ENCODE measurements at regions not wholly inside any gene's neighbourhood (a gene's known extent, or its start where the extent isn't known, plus 50 kb on each side); places are given as distances from the start of the nearest gene placed in this dataset.

DNA sequence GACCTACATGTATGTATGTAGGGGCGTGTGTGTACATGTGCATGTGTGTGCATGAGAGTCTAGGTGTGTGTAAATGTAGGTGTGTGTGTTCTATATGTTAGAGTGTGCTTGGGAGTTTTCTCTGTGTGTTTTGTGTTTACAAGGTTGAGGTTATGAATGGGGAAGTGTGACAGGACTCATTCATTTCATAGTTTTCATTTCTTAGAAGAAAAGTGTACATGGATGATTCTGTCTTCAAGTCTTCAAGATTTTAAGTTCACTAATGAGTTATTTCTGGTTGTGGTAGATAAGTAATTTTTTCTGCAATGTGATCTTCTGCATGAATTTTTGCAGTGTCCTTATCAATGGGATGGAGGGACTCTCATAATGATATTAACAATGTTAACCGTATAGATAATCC is 118.2 kb upstream of the SLC10A2 start:
- Histone ChIP-seq H3K9me3 (no peaks in the 10 kb centered on the region), H3K36me3 (no peaks in the 10 kb centered on the region), H3K27ac (no peak overlapping the region), H3K27me3 (no peaks in the 10 kb centered on the region), H3K4me3 (no peak overlapping the region), H3K4me1 (no peaks in the 10 kb centered on the region)
- WGBS, 2 donors: 89 to 90% methylated on average over 2 of the region's 2 CpGs
- no peak for DNase-seq
- intact Hi-C loops (cut with DNase I): no loop called here
- TF ChIP-seq, protein P1, sequence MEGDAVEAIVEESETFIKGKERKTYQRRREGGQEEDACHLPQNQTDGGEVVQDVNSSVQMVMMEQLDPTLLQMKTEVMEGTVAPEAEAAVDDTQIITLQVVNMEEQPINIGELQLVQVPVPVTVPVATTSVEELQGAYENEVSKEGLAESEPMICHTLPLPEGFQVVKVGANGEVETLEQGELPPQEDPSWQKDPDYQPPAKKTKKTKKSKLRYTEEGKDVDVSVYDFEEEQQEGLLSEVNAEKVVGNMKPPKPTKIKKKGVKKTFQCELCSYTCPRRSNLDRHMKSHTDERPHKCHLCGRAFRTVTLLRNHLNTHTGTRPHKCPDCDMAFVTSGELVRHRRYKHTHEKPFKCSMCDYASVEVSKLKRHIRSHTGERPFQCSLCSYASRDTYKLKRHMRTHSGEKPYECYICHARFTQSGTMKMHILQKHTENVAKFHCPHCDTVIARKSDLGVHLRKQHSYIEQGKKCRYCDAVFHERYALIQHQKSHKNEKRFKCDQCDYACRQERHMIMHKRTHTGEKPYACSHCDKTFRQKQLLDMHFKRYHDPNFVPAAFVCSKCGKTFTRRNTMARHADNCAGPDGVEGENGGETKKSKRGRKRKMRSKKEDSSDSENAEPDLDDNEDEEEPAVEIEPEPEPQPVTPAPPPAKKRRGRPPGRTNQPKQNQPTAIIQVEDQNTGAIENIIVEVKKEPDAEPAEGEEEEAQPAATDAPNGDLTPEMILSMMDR (IDR thresholded peaks at IDR 0.05): no peak
- no peak for TF ChIP-seq POLR2A (IDR thresholded peaks at IDR 0.05)
- TF ChIP-seq EP300 (IDR thresholded peaks at IDR 0.05): no peak
- no peak for TF ChIP-seq POLR2AphosphoS5 (IDR thresholded peaks at IDR 0.05)

DNA sequence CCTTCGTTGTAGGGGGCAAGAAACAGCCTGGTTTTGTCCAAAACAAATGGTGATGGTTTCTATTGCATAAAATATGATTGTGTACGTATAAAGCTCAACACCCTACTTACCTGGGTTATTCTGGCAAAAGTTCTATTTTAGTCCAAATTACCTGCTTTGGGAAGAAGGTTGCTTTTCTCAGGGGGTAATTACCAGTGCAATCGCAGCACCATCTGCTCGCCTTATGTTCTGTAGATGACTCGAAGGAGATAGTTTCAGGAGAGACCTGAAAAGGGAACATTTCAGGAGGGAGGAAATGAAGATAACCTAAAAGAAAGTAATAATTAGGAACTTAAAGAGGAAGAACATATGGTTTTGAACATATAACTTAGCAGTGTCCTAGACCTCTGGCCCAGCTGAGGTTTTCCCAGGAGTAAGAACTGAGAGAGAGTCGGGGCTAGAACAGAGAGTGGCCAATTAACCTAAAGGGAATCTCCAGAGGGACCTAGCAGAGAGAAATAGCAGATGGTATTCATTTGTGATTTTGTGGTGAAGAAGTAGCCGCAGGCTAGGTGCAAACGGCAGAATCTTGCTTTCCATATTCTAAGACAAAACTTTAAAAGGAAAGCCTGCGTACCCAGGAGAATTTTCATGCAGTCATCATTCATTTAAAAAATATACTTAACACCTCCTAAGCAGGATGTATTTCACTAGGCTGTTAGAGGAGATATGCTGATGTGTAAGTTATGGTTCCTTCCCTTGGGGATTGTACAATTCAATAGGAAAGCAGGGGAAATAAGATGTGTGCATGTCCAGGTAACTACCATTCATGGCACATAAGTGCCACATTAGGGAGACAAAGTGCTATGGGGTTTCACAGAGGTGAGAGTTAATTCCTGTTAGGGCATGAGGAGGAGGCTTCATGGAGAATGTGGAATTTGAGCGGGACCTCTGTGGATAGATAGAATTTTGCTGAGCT is 113.0 kb upstream of the SLC10A2 start:
- no peak for TF ChIP-seq EP300 (IDR thresholded peaks at IDR 0.05)
- TF ChIP-seq POLR2AphosphoS5 (IDR thresholded peaks at IDR 0.05): no peak
- TF ChIP-seq, protein P1 (IDR thresholded peaks at IDR 0.05): no peak
- no peak for TF ChIP-seq POLR2A (IDR thresholded peaks at IDR 0.05)
- no peaks in the 10 kb centered on the region for H3K36me3 ChIP-seq
- H3K4me1 ChIP-seq: no peaks in the 10 kb centered on the region
- no peak overlapping the region for H3K4me3 ChIP-seq
- 80 to 85% methylated on average over 10 of the region's 10 CpGs for WGBS, 2 donors
- DNase-seq: no peak
- H3K27ac ChIP-seq: no peak overlapping the region
- intact Hi-C loops (cut with DNase I): no loop called here
- H3K9me3 ChIP-seq: no peaks in the 10 kb centered on the region
- H3K27me3 ChIP-seq: no peaks in the 10 kb centered on the region

DNA sequence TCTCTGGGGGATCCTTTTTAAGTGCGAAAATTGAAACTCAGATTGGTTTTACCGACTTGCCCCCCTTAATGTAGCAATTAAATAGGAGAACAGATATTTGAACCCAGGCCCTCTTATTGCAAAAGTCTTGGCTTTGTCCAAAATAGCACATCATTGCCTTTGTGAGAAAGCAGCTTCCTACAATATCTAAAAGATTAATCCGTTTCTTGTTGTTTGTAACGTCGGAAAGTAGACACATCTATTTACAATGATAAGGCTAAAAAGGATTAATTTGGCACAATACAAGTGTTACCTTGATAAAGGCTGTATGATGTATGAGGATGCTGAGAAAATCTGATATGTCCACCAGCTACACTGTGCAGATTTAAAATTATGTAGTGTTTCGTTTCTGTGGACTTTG is 108.7 kb upstream of the SLC10A2 start:
- Histone ChIP-seq H3K36me3 (no peaks in the 10 kb centered on the region), H3K4me3 (no peak overlapping the region), H3K27ac (no peak overlapping the region), H3K27me3 (no peaks in the 10 kb centered on the region), H3K4me1 (no peaks in the 10 kb centered on the region), H3K9me3 (no peaks in the 10 kb centered on the region)
- intact Hi-C loops (cut with DNase I): no loop called here
- DNase-seq: no peak
- TF ChIP-seq, protein P1 (IDR thresholded peaks at IDR 0.05): no peak
- TF ChIP-seq POLR2AphosphoS5 (IDR thresholded peaks at IDR 0.05) (no peak), POLR2A (IDR thresholded peaks at IDR 0.05) (no peak), EP300 (IDR thresholded peaks at IDR 0.05) (no peak)
- WGBS, 2 donors: 89 to 90% methylated on average over 6 of the region's 6 CpGs

DNA sequence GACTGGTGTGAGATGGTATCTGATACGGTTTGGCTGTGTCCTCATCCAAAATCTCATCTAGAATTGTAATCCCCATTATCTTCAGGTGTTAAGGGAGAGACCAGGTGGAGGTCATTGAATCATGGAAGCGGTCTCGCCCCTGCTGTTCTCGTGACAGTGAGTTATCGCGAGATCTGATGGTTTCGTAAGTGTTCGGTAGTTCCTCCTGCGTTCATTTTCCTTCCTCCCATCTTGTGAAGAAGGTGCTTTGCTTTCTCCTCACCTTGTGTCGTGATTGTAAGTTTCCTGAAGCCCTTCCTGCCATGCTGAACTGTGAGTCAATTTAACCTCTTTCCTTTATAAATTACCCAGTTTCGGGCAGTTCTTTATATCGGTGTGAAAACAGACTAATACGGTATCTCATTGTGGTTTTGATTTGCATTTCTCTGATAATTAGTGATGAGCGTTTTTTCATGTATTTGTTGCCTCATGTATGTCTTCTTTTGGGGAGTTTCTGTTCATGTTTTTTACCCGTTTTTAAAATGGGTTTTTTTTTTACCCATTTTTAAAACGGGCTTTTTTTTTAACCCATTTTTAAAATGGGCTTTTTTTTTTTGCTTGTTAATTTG is 102.8 kb upstream of the SLC10A2 start:
- H3K4me3 ChIP-seq: no peak overlapping the region
- DNase-seq: no peak
- no peaks in the 10 kb centered on the region for H3K9me3 ChIP-seq
- H3K4me1 ChIP-seq: no peaks in the 10 kb centered on the region
- no peaks in the 10 kb centered on the region for H3K27me3 ChIP-seq
- 91% methylated on average over 16 of the region's 16 CpGs for WGBS, 2 donors
- H3K27ac ChIP-seq: no peak overlapping the region
- TF ChIP-seq POLR2A (IDR thresholded peaks at IDR 0.05): no peak
- no peak for TF ChIP-seq EP300 (IDR thresholded peaks at IDR 0.05)
- TF ChIP-seq POLR2AphosphoS5 (IDR thresholded peaks at IDR 0.05): no peak
- TF ChIP-seq, protein P1 (IDR thresholded peaks at IDR 0.05): no peak
- intact Hi-C loops (cut with DNase I): no loop called here
- H3K36me3 ChIP-seq: no peaks in the 10 kb centered on the region
